GM12878 (cell line): ENCODE measurements at regions not wholly inside any gene's neighbourhood (a gene's known extent, or its start where the extent isn't known, plus 50 kb on each side); places are given as distances from the start of the nearest gene placed in this dataset.

Source experiments
- ATAC-seq: fragments of 200-7000 bp; cut with Tn5 transposase; 3 replicates; pipeline ENCODE4 v1.9.1; 2020; ENCODE audit warnings: mild to moderate bottlenecking, moderate library complexity
- BruUV-seq: library from RNA; stranded (reverse); fragments of 400-500 nt; replicated peaks from 2 replicates; lab custom pipeline; 2021; lab: Mats Ljungman, UMichigan
- CTCF ChIA-PET: fragments of 300-600 bp; sonication (Branson Sonifier 250); formaldehyde crosslinking; extraction: SDS; loops from one replicate; lab custom pipeline; 2021; ENCODE audit warnings: inconsistent platforms; lab: Yijun Ruan, JAX
- POLR2A ChIA-PET: fragments of 350-600 bp; formaldehyde crosslinking; extraction: SDS; loops from one replicate; lab custom pipeline; 2021; ENCODE audit warnings: inconsistent platforms; lab: Charles Lee
- RAD21 ChIA-PET: fragments of 300-600 bp; sonication (Branson Sonifier 250); formaldehyde crosslinking; loops from one replicate; lab custom pipeline; 2023; ENCODE audit warnings: antibody characterized with exemption; ENCODE audit not compliant: unreplicated experiment; lab: Charles Lee
- SMC1A ChIA-PET: fragments of 300-600 bp; sonication (Branson Sonifier 250); formaldehyde crosslinking; loops from one replicate; lab custom pipeline; 2023; ENCODE audit not compliant: unreplicated experiment, uncharacterized antibody; lab: Charles Lee
- DNase-seq: peaks from one replicate; pipeline ENCODE4 v3.0.0-alpha.2; 2011; ENCODE audit warnings: low read depth, low spot score
- FAIRE-seq: peaks from 3 replicates; lab custom pipeline; 2011; peaks lifted over from hg19 to GRCh38; lab: Jason Lieb, UNC
- H2AFZ ChIP-seq: 2 replicates; pipeline ENCODE4 v1.6.0; 2011; ENCODE audit warnings: low read depth, low read length, control low read depth; ENCODE audit not compliant: control insufficient read depth
- H3K27ac ChIP-seq: 2 replicates; pipeline ENCODE4 v1.5.1; 2011; ENCODE audit warnings: control low read depth; ENCODE audit not compliant: control insufficient read depth, insufficient read depth
- H3K27me3 ChIP-seq, 2 experiments: replicated peaks in 1 of 2; 2 replicates each; pipeline versions ENCODE4 v1.6.0 to v1.6.1; 2011; ENCODE audit warnings: low read length in 1 of 2; ENCODE audit not compliant: control insufficient read depth in 2 of 2, insufficient read depth in 2 of 2
- H3K36me3 ChIP-seq, 2 experiments: 2 replicates each; pipeline ENCODE4 v1.5.1; 2011; ENCODE audit warnings: low read length in 1 of 2; ENCODE audit not compliant: control insufficient read depth in 2 of 2, insufficient read depth in 2 of 2
- H3K4me1 ChIP-seq: 2 replicates; pipeline ENCODE4 v1.6.1; 2011; ENCODE audit warnings: mild to moderate bottlenecking, low read length, moderate library complexity, mixed read lengths; ENCODE audit not compliant: control insufficient read depth, insufficient read depth
- H3K4me2 ChIP-seq: 2 replicates; pipeline ENCODE4 v1.6.0; 2011; ENCODE audit warnings: control low read depth; ENCODE audit not compliant: control insufficient read depth, insufficient read depth
- H3K4me3 ChIP-seq: fragments of 200-600 bp; sonication (generic); 2 replicates; pipeline ENCODE4 v1.5.1; 2016
- H3K79me2 ChIP-seq: 2 replicates; pipeline ENCODE4 v1.6.0; 2011; ENCODE audit warnings: low read length; ENCODE audit not compliant: control insufficient read depth, insufficient read depth
- H3K9ac ChIP-seq: 2 replicates; pipeline ENCODE4 v1.8.0; 2011; ENCODE audit warnings: low read length, control low read depth, mixed read lengths; ENCODE audit not compliant: control insufficient read depth, insufficient read depth
- H3K9me3 ChIP-seq: replicated peaks from 3 replicates; pipeline ENCODE4 v1.5.1; 2011; ENCODE audit warnings: mild to moderate bottlenecking, low read length; ENCODE audit not compliant: control insufficient read depth, insufficient read depth
- H4K20me1 ChIP-seq: 2 replicates; pipeline ENCODE4 v1.6.0; 2011; ENCODE audit not compliant: control insufficient read depth, insufficient read depth
- CHD1 ChIP-seq: IDR thresholded peaks from 2 replicates; pipeline ENCODE4 v1.6.1; 2012; ENCODE audit warnings: low read depth, low read length, improper control_type of control experiment
- EZH2 ChIP-seq: IDR thresholded peaks from 2 replicates; pipeline ENCODE4 v1.6.1; 2012; ENCODE audit warnings: low read depth, mild to moderate bottlenecking, control low read depth, inconsistent platforms, low read length, borderline replicate concordance; ENCODE audit not compliant: control insufficient read depth
- HSF1 ChIP-seq: fragments of 150-350 bp; IDR thresholded peaks from 2 replicates; pipeline ENCODE4 v1.6.1; 2014; ENCODE audit warnings: mild to moderate bottlenecking, low read depth, low read length
- MEF2A ChIP-seq: IDR thresholded peaks from 2 replicates; pipeline ENCODE4 v1.6.1; 2011; ENCODE audit warnings: low read depth, mild to moderate bottlenecking, low read length, moderate library complexity; ENCODE audit not compliant: insufficient read depth
- PAX5 ChIP-seq: IDR thresholded peaks from 2 replicates; pipeline ENCODE4 v1.6.1; 2011; ENCODE audit warnings: low read depth, low read length, borderline replicate concordance
- SKIL ChIP-seq: fragments of 450-650 bp; IDR thresholded peaks from 2 replicates; pipeline ENCODE4 v1.6.1; 2017; ENCODE audit warnings: mild to moderate bottlenecking, low read depth, inconsistent platforms; ENCODE audit not compliant: poor library complexity, severe bottlenecking
- SMAD5 ChIP-seq: IDR thresholded peaks from 2 replicates; pipeline ENCODE4 v1.6.1; 2016; ENCODE audit warnings: antibody characterized with exemption, low read depth
- ZNF274 ChIP-seq: IDR thresholded peaks from one replicate; pipeline ENCODE4 v1.8.0; 2011; ENCODE audit not compliant: insufficient read length, insufficient read depth
- ZSCAN29 ChIP-seq: fragments of 450-650 bp; IDR thresholded peaks from 2 replicates; pipeline ENCODE4 v1.6.1; 2017; ENCODE audit warnings: mild to moderate bottlenecking, moderate library complexity
- WGBS: methylation state at CpG from one replicate; pipeline ENCODE4 v1.1.6; 2016; ENCODE audit warnings: low lambda C conversion rate; ENCODE audit not compliant: insufficient replicate concordance, insufficient coverage; ENCODE audit errors: missing lambda C conversion rate; 5-methylcytosine and 5-hydroxymethylcytosine counted together
- in situ Hi-C: fragments of 300-500 bp; cut with MboI; formaldehyde crosslinking; loops from 9 replicates; pipeline ENCODE4 v1.14.3; 2018; ENCODE audit warnings: mixed read lengths
- intact Hi-C: fragments of 100-400 bp; cut with micrococcal nuclease; formaldehyde crosslinking; loops from one replicate; pipeline ENCODE4 v1.14.2; 2022; ENCODE audit not compliant: unreplicated experiment
- TF ChIP-seq, protein P1 (sequence below): fragments of 450-650 bp; conservative IDR thresholded peaks from 2 replicates; pipeline ENCODE4 v1.6.1; 2017; ENCODE audit warnings: mild to moderate bottlenecking, moderate library complexity
- TF ChIP-seq, protein P2 (sequence below): fragments of 450-650 bp; IDR thresholded peaks from 2 replicates; pipeline ENCODE4 v1.6.1; 2016; ENCODE audit warnings: mild to moderate bottlenecking
- TF ChIP-seq, protein P3 (sequence below): IDR thresholded peaks from 2 replicates; pipeline ENCODE4 v1.6.1; 2012; ENCODE audit warnings: low read depth, low read length, improper control_type of control experiment

DNA sequence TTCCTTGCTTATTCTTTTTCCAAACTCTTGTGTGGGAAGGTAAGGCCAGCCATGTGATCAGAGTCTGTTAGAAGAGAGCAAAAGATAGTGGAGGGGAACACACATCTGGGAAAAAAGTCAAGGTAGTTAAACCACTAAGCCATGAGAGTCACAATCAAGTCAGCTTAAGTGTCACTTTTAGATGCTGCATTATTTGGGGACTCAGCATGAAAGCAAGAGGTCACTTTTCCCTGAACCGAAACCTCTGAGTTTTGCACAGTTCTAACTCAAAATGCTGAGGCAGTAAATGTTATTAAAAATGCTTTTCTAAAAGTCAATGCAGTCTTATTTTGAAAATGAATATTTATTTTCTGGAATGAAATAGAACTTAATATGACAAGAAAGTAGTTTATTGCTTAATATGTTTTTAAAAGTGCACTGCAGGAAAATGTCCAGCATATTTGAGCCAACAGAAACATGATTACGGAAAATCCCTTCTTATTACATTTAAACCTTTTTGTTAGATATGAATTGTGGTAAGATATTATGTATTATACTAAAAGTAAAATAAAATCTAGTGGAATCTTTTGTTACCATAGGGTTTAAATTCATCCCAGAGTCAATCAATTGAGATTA is 69.3 kb downstream of the RBM11 start:
- ChIA-PET SMC1A (no interaction called here), RAD21 (no interaction called here), POLR2A (no interaction called here), CTCF (no interaction called here)
- WGBS: 45% methylated on average over 2 of the region's 2 CpGs
- Histone ChIP-seq H3K4me2 (no peak overlapping the region), H3K4me1 (no peaks in the 10 kb centered on the region), H2AFZ (no peak overlapping the region), H4K20me1 (no peaks in the 10 kb centered on the region), H3K9me3 (no peaks in the 10 kb centered on the region), H3K4me3 (no peak overlapping the region), H3K27ac (no peak overlapping the region), H3K27me3 (0 out of 4 replicates have a peak, but pooled peaks cover 0 to 2% of the 10 kb centered on the region in 2 experiments), H3K9ac (no peak overlapping the region), H3K36me3 (no peaks in the 10 kb centered on the region), H3K79me2 (no peaks in the 10 kb centered on the region)
- BruUV-seq: no TSS peak
- intact Hi-C loops (loop anchor here (10.0 kb wide), 1 partner anchor 1180 kb away; no protein-coding TSS in a partner anchor), in situ Hi-C loops (loop anchor here (5.0 kb wide), 1 partner anchor 52 kb away; no protein-coding TSS in a partner anchor)
- FAIRE-seq: no peak
- no peak for DNase-seq
- ATAC-seq: no peak
- TF ChIP-seq ZNF274: no peak
- TF ChIP-seq EZH2: no peak
- no peak for TF ChIP-seq ZSCAN29
- TF ChIP-seq SKIL: no peak
- no peak for TF ChIP-seq PAX5
- TF ChIP-seq SMAD5: no peak
- TF ChIP-seq, protein P1, sequence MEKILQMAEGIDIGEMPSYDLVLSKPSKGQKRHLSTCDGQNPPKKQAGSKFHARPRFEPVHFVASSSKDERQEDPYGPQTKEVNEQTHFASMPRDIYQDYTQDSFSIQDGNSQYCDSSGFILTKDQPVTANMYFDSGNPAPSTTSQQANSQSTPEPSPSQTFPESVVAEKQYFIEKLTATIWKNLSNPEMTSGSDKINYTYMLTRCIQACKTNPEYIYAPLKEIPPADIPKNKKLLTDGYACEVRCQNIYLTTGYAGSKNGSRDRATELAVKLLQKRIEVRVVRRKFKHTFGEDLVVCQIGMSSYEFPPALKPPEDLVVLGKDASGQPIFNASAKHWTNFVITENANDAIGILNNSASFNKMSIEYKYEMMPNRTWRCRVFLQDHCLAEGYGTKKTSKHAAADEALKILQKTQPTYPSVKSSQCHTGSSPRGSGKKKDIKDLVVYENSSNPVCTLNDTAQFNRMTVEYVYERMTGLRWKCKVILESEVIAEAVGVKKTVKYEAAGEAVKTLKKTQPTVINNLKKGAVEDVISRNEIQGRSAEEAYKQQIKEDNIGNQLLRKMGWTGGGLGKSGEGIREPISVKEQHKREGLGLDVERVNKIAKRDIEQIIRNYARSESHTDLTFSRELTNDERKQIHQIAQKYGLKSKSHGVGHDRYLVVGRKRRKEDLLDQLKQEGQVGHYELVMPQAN: no peak
- TF ChIP-seq, protein P2, sequence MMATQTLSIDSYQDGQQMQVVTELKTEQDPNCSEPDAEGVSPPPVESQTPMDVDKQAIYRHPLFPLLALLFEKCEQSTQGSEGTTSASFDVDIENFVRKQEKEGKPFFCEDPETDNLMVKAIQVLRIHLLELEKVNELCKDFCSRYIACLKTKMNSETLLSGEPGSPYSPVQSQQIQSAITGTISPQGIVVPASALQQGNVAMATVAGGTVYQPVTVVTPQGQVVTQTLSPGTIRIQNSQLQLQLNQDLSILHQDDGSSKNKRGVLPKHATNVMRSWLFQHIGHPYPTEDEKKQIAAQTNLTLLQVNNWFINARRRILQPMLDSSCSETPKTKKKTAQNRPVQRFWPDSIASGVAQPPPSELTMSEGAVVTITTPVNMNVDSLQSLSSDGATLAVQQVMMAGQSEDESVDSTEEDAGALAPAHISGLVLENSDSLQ: no peak
- TF ChIP-seq MEF2A: no peak
- TF ChIP-seq HSF1: no peak
- no peak for TF ChIP-seq CHD1
- TF ChIP-seq, protein P3, sequence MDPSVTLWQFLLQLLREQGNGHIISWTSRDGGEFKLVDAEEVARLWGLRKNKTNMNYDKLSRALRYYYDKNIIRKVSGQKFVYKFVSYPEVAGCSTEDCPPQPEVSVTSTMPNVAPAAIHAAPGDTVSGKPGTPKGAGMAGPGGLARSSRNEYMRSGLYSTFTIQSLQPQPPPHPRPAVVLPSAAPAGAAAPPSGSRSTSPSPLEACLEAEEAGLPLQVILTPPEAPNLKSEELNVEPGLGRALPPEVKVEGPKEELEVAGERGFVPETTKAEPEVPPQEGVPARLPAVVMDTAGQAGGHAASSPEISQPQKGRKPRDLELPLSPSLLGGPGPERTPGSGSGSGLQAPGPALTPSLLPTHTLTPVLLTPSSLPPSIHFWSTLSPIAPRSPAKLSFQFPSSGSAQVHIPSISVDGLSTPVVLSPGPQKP: no peak
